Esophagus squamous epithelium (tissue), 4 donors: ENCODE measurements at regions not wholly inside any gene's neighbourhood (a gene's known extent, or its start where the extent isn't known, plus 50 kb on each side); places are given as distances from the start of the nearest gene placed in this dataset.

Experiments used
- POLR2A ChIP-seq, 4 donors: fragments of 450-650 bp; IDR thresholded peaks; one replicate each; pipeline ENCODE4 v1.6.1; 2017; ENCODE audit warnings: antibody characterized with exemption in 4 of 4, mild to moderate bottlenecking in 4 of 4, moderate library complexity in 3 of 4
- TF ChIP-seq, protein P1 (sequence below), 6 experiments: fragments of 450-650 bp in 4 of 6; fragments of 200-600 bp in 2 of 6; sonication (generic) in 2 of 6; IDR thresholded peaks; one replicate each; pipeline ENCODE4 v1.5.1; 2016 to 2019; ENCODE audit warnings: antibody characterized with exemption in 6 of 6, mild to moderate bottlenecking in 4 of 6, moderate library complexity in 4 of 6

DNA sequence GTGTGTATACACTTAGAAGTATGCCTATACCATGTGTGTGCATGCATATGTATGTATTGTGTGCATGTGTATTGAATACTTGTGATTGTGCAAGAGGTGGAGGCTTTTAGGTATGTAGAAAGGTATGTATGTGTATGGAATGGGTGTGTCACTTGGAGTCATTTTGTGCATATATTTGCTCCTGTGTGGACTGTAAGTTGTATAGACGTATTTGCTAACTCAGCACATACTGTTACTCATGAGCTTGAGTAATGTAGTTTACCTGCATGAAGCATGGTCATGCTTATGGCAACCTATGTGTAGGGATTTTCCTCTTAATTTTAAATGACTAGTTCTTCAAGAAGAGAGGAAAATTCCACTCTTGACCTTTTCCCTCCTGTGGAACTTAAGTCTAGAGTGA lies 507.6 kb upstream of the LARGE1 start:
- TF ChIP-seq, protein P1, sequence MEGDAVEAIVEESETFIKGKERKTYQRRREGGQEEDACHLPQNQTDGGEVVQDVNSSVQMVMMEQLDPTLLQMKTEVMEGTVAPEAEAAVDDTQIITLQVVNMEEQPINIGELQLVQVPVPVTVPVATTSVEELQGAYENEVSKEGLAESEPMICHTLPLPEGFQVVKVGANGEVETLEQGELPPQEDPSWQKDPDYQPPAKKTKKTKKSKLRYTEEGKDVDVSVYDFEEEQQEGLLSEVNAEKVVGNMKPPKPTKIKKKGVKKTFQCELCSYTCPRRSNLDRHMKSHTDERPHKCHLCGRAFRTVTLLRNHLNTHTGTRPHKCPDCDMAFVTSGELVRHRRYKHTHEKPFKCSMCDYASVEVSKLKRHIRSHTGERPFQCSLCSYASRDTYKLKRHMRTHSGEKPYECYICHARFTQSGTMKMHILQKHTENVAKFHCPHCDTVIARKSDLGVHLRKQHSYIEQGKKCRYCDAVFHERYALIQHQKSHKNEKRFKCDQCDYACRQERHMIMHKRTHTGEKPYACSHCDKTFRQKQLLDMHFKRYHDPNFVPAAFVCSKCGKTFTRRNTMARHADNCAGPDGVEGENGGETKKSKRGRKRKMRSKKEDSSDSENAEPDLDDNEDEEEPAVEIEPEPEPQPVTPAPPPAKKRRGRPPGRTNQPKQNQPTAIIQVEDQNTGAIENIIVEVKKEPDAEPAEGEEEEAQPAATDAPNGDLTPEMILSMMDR (IDR thresholded peaks at IDR 0.05) = no peak
- no peak for TF ChIP-seq POLR2A (IDR thresholded peaks at IDR 0.05)
